Colonic mucosa (tissue), 4 donors: ENCODE measurements at regions not wholly inside any gene's neighbourhood (a gene's known extent, or its start where the extent isn't known, plus 50 kb on each side); places are given as distances from the start of the nearest gene placed in this dataset.

ENCODE experiments used
- DNase-seq: peaks from one replicate; pipeline ENCODE4 v3.0.0-alpha.2; 2020
- H3K27ac ChIP-seq: fragments of 200-600 bp; one replicate; pipeline ENCODE4 v1.8.0; 2021
- H3K27me3 ChIP-seq: fragments of 200-600 bp; one replicate; pipeline ENCODE4 v1.8.0; 2021
- H3K36me3 ChIP-seq: fragments of 200-600 bp; one replicate; pipeline ENCODE4 v1.8.0; 2021
- H3K4me1 ChIP-seq: fragments of 200-600 bp; one replicate; pipeline ENCODE4 v1.8.0; 2021; ENCODE audit warnings: mild to moderate bottlenecking
- H3K4me3 ChIP-seq: fragments of 200-600 bp; one replicate; pipeline ENCODE4 v1.8.0; 2021
- H3K9ac ChIP-seq, 2 donors: one replicate each; pipeline ENCODE4 v1.7.0; 2013; ENCODE audit warnings: control low read depth in 2 of 2, low read depth in 2 of 2, low read length in 2 of 2
- H3K9me3 ChIP-seq: fragments of 200-600 bp; one replicate; pipeline ENCODE4 v1.8.0; 2021
- CTCF ChIP-seq: fragments of 200-600 bp; IDR thresholded peaks from one replicate; pipeline ENCODE4 v1.8.0; 2022; ENCODE audit warnings: antibody characterized with exemption, mild to moderate bottlenecking
- intact Hi-C: fragments of 100-400 bp; cut with DNase I; formaldehyde crosslinking; loops from one replicate; pipeline ENCODE4 v1.14.1; 2022
- donor health status: healthy.
- donor health status: DM: no; HTN: no; CAD: no.
- donor health status: DM: no; HTN: no; CAD: no.

- no peaks in the 10 kb centered on the region for H3K9me3 ChIP-seq
- no peaks in the 10 kb centered on the region for H3K4me1 ChIP-seq
- DNase-seq, result no peak
- H3K27me3 ChIP-seq, result no peaks in the 10 kb centered on the region
- H3K9ac ChIP-seq, result no peak overlapping the region
- intact Hi-C loops, result no loop called here
- H3K27ac ChIP-seq, result no peak overlapping the region
- TF ChIP-seq CTCF, result no peak
- no peak overlapping the region for H3K4me3 ChIP-seq
- no peaks in the 10 kb centered on the region for H3K36me3 ChIP-seq
Measured at GRCh38 chr20:60252866-60253265, 294.6 kb downstream of the CDH26 start.

GRCh38 chr20:60253471-60253870 lies 295.2 kb downstream of the CDH26 start:
- Histone ChIP-seq H3K36me3 (no peaks in the 10 kb centered on the region), H3K9me3 (no peaks in the 10 kb centered on the region), H3K27me3 (no peaks in the 10 kb centered on the region), H3K4me1 (no peaks in the 10 kb centered on the region), H3K4me3 (no peak overlapping the region), H3K27ac (no peak overlapping the region), H3K9ac (no peak overlapping the region)
- intact Hi-C loops, result no loop called here
- no peak for TF ChIP-seq CTCF
- no peak for DNase-seq

- intact Hi-C loops, result no loop called here
- Histone ChIP-seq H3K9me3 (no peaks in the 10 kb centered on the region), H3K4me1 (no peaks in the 10 kb centered on the region), H3K36me3 (no peaks in the 10 kb centered on the region), H3K4me3 (no peak overlapping the region), H3K9ac (no peak overlapping the region), H3K27me3 (no peaks in the 10 kb centered on the region), H3K27ac (no peak overlapping the region)
- no peak for DNase-seq
- no peak for TF ChIP-seq CTCF
Measured at GRCh38 chr20:60254901-60255411, 296.7 kb downstream of the CDH26 start.

GRCh38 chr20:60255415-60255814 lies 297.2 kb downstream of the CDH26 start:
- H3K4me1 ChIP-seq, result no peaks in the 10 kb centered on the region
- H3K9ac ChIP-seq, result no peak overlapping the region
- H3K27ac ChIP-seq, result no peak overlapping the region
- no peak overlapping the region for H3K4me3 ChIP-seq
- H3K36me3 ChIP-seq, result no peaks in the 10 kb centered on the region
- DNase-seq, result no peak
- TF ChIP-seq CTCF, result no peak
- no peaks in the 10 kb centered on the region for H3K27me3 ChIP-seq
- no peaks in the 10 kb centered on the region for H3K9me3 ChIP-seq
- intact Hi-C loops, result no loop called here

GRCh38 chr20:60255866-60256265 lies 297.6 kb downstream of the CDH26 start:
- Histone ChIP-seq H3K36me3 (no peaks in the 10 kb centered on the region), H3K4me1 (no peaks in the 10 kb centered on the region), H3K4me3 (no peak overlapping the region), H3K27me3 (no peaks in the 10 kb centered on the region), H3K9ac (no peak overlapping the region), H3K9me3 (no peaks in the 10 kb centered on the region), H3K27ac (no peak overlapping the region)
- no peak for TF ChIP-seq CTCF
- intact Hi-C loops, result no loop called here
- DNase-seq, result no peak

GRCh38 chr20:60256811-60257210 lies 298.6 kb downstream of the CDH26 start:
- Histone ChIP-seq H3K4me3 (no peak overlapping the region), H3K9ac (no peak overlapping the region), H3K27me3 (no peaks in the 10 kb centered on the region), H3K36me3 (no peaks in the 10 kb centered on the region), H3K4me1 (no peaks in the 10 kb centered on the region), H3K9me3 (no peaks in the 10 kb centered on the region), H3K27ac (no peak overlapping the region)
- no peak for DNase-seq
- intact Hi-C loops, result no loop called here
- TF ChIP-seq CTCF, result no peak
